ENCODE measurements at regions not wholly inside any gene's neighbourhood (a gene's known extent, or its start where the extent isn't known, plus 50 kb on each side); places are given as distances from the start of the nearest gene placed in this dataset.

- TF ChIP-seq GABPA (IDR thresholded peaks at IDR 0.05; ENCODE audit: low read depth) (no peak), SPI1 (IDR thresholded peaks at IDR 0.05; ENCODE audit: borderline replicate concordance, low read depth) (no peak), REST (IDR thresholded peaks at IDR 0.05; ENCODE audit: insufficient replicate concordance, low read depth) (no peak), POLR2AphosphoS5 (IDR thresholded peaks at IDR 0.05; ENCODE audit: low read depth) (no peak)
- TF ChIP-seq, protein P1, sequence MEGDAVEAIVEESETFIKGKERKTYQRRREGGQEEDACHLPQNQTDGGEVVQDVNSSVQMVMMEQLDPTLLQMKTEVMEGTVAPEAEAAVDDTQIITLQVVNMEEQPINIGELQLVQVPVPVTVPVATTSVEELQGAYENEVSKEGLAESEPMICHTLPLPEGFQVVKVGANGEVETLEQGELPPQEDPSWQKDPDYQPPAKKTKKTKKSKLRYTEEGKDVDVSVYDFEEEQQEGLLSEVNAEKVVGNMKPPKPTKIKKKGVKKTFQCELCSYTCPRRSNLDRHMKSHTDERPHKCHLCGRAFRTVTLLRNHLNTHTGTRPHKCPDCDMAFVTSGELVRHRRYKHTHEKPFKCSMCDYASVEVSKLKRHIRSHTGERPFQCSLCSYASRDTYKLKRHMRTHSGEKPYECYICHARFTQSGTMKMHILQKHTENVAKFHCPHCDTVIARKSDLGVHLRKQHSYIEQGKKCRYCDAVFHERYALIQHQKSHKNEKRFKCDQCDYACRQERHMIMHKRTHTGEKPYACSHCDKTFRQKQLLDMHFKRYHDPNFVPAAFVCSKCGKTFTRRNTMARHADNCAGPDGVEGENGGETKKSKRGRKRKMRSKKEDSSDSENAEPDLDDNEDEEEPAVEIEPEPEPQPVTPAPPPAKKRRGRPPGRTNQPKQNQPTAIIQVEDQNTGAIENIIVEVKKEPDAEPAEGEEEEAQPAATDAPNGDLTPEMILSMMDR (IDR thresholded peaks at IDR 0.05; ENCODE audit: insufficient read depth, low read length) = no peak
- Histone ChIP-seq H3K4me3 (replicated peaks; ENCODE audit: insufficient read depth, low read length) (no peak overlapping the region), H3K27ac (replicated peaks) (no peak overlapping the region), H3K27me3 (ENCODE audit: insufficient read depth, poor library complexity, severe bottlenecking) (no peaks in the 10 kb centered on the region)
- DNase-seq (ENCODE audit: low read depth in 1 of 2, low spot score in 1 of 2) = no peak
These were observed 59.2 kb upstream of the CEP85L start for GRCh38 chr6:118710616-118711015.

GRCh38 chr6:118709859-118710350, 58.5 kb upstream of the CEP85L start:
- Histone ChIP-seq H3K4me3 (replicated peaks; ENCODE audit: insufficient read depth, low read length) (no peak overlapping the region), H3K27ac (replicated peaks) (no peak overlapping the region), H3K27me3 (ENCODE audit: insufficient read depth, poor library complexity, severe bottlenecking) (peaks cover 3% of the 10 kb centered on the region)
- no peak for DNase-seq (ENCODE audit: low read depth in 1 of 2, low spot score in 1 of 2)
- TF ChIP-seq REST (IDR thresholded peaks at IDR 0.05; ENCODE audit: insufficient replicate concordance, low read depth) (no peak), GABPA (IDR thresholded peaks at IDR 0.05; ENCODE audit: low read depth) (no peak), SPI1 (IDR thresholded peaks at IDR 0.05; ENCODE audit: borderline replicate concordance, low read depth) (no peak), POLR2AphosphoS5 (IDR thresholded peaks at IDR 0.05; ENCODE audit: low read depth) (no peak)
- TF ChIP-seq, protein P1 (IDR thresholded peaks at IDR 0.05; ENCODE audit: insufficient read depth, low read length) = no peak

- no peak for DNase-seq (ENCODE audit: low read depth in 1 of 2, low spot score in 1 of 2)
- no peak overlapping the region for H3K4me3 ChIP-seq (replicated peaks; ENCODE audit: insufficient read depth, low read length)
These were observed 57.4 kb upstream of the CEP85L start for GRCh38 chr6:118708744-118709143.

More at GRCh38 chr6:118708744-118709143, 57.4 kb upstream of the CEP85L start:
- Histone ChIP-seq H3K27ac (replicated peaks) (no peak overlapping the region), H3K27me3 (ENCODE audit: insufficient read depth, poor library complexity, severe bottlenecking) (peaks cover 3% of the 10 kb centered on the region)
- TF ChIP-seq, protein P1 (IDR thresholded peaks at IDR 0.05; ENCODE audit: insufficient read depth, low read length) = no peak
- TF ChIP-seq GABPA (IDR thresholded peaks at IDR 0.05; ENCODE audit: low read depth) = no peak
- TF ChIP-seq REST (IDR thresholded peaks at IDR 0.05; ENCODE audit: insufficient replicate concordance, low read depth) = no peak
- no peak for TF ChIP-seq SPI1 (IDR thresholded peaks at IDR 0.05; ENCODE audit: borderline replicate concordance, low read depth)
- TF ChIP-seq POLR2AphosphoS5 (IDR thresholded peaks at IDR 0.05; ENCODE audit: low read depth) = no peak

Measured in HL-60 (cell line).